B cell (primary cell): ENCODE measurements at regions not wholly inside any gene's neighbourhood (a gene's known extent, or its start where the extent isn't known, plus 50 kb on each side); places are given as distances from the start of the nearest gene placed in this dataset.

Experiments
- ATAC-seq: fragments of 200-7000 bp; cut with Tn5 transposase; one replicate; pipeline ENCODE4 v1.10.0; 2021; ENCODE audit warnings: low read depth, mild to moderate bottlenecking, moderate number of reproducible peaks, moderate library complexity
- CTCF ChIA-PET: fragments of 350-600 bp; sonication (Branson Sonifier 250); formaldehyde crosslinking; loops from one replicate; lab custom pipeline; 2021; ENCODE audit warnings: antibody characterized with exemption, inconsistent platforms; lab: Charles Lee
- POLR2A ChIA-PET: fragments of 350-600 bp; sonication (Branson Sonifier 250); formaldehyde crosslinking; loops from one replicate; lab custom pipeline; 2021; ENCODE audit warnings: antibody characterized with exemption; lab: Charles Lee
- DNase-seq: peaks from one replicate; pipeline ENCODE4 v3.0.0; 2013
- H2AFZ ChIP-seq: 2 replicates; pipeline ENCODE4 v1.6.1; 2012; ENCODE audit warnings: mild to moderate bottlenecking, low read depth, low read length; ENCODE audit not compliant: insufficient read depth, poor library complexity, severe bottlenecking
- H3K27ac ChIP-seq, 2 donors: 1 replicate in 1 of 2; 2 replicates in 1 of 2; pipeline ENCODE4 v1.5.1; 2012 to 2013; ENCODE audit warnings: low read length in 2 of 2, mild to moderate bottlenecking in 2 of 2, moderate library complexity in 1 of 2
- H3K27me3 ChIP-seq, 4 experiments: fragments of 200-600 bp in 1 of 4; sonication (generic) in 1 of 4; replicated peaks in 1 of 4; 1 replicate in 2 of 4; 2 replicates in 2 of 4; pipeline versions ENCODE4 v1.6.1 to v1.7.0; 2013 to 2016; ENCODE audit warnings: low read length in 3 of 4, mild to moderate bottlenecking in 2 of 4, mixed read lengths in 1 of 4, moderate library complexity in 1 of 4; ENCODE audit not compliant: insufficient read depth in 4 of 4, control insufficient read depth in 3 of 4; ENCODE audit errors: control extremely low read depth in 1 of 4
- H3K36me3 ChIP-seq, 2 experiments: replicated peaks in 1 of 2; 1 replicate in 1 of 2; 2 replicates in 1 of 2; pipeline versions ENCODE4 v1.6.1 to v1.7.1; 2013; ENCODE audit warnings: low read length in 1 of 2; ENCODE audit not compliant: insufficient read depth in 2 of 2, control insufficient read depth in 1 of 2; ENCODE audit errors: control extremely low read depth in 1 of 2, extremely low read depth in 1 of 2
- H3K4me1 ChIP-seq, 2 donors: fragments of 200-600 bp in 1 of 2; sonication (generic) in 1 of 2; 1 replicate in 1 of 2; 2 replicates in 1 of 2; pipeline versions ENCODE4 v1.5.1 to v1.6.1; 2013 to 2017; ENCODE audit warnings: low read length in 2 of 2; ENCODE audit not compliant: control insufficient read depth in 2 of 2, insufficient read depth in 2 of 2
- H3K4me2 ChIP-seq: replicated peaks from 2 replicates; pipeline ENCODE3; 2012; ENCODE audit warnings: mild to moderate bottlenecking, low read depth, low read length; ENCODE audit not compliant: poor library complexity, severe bottlenecking
- H3K4me3 ChIP-seq, 5 experiments: fragments of 200-600 bp in 1 of 5; sonication (generic) in 1 of 5; 1 replicate in 3 of 5; 2 replicates in 2 of 5; pipeline versions ENCODE4 v1.5.1 to v1.7.0; 2011 to 2016; ENCODE audit warnings: low read length in 4 of 5, mild to moderate bottlenecking in 4 of 5, low read depth in 2 of 5, control low read depth in 1 of 5, moderate library complexity in 1 of 5; ENCODE audit not compliant: insufficient read depth in 1 of 5; ENCODE audit errors: control extremely low read depth in 1 of 5, extremely low read depth in 1 of 5
- H3K79me2 ChIP-seq: fragments of 200-600 bp; sonication (generic); one replicate; pipeline ENCODE4 v1.6.0; 2016; ENCODE audit warnings: low read length; ENCODE audit not compliant: control insufficient read depth, insufficient read depth
- H3K9ac ChIP-seq: fragments of 200-600 bp; sonication (generic); 2 replicates; pipeline ENCODE4 v1.6.1; 2017; ENCODE audit warnings: mild to moderate bottlenecking, low read length, moderate library complexity
- H3K9me3 ChIP-seq, 3 donors: one replicate each; pipeline versions ENCODE4 v1.6.1 to v1.7.1; 2013; ENCODE audit warnings: low read length in 2 of 3; ENCODE audit not compliant: control insufficient read depth in 2 of 3, insufficient read depth in 1 of 3; ENCODE audit errors: control extremely low read depth in 1 of 3
- H4K20me1 ChIP-seq: 2 replicates; pipeline ENCODE4 v1.6.0; 2012; ENCODE audit warnings: mild to moderate bottlenecking, low read length; ENCODE audit not compliant: insufficient read depth, control insufficient read depth, poor library complexity, severe bottlenecking
- H3K27ac Mint-ChIP-seq: one replicate; pipeline ENCODE4 v1.8.0; 2021; ENCODE audit warnings: mixed read lengths
- H3K27me3 Mint-ChIP-seq: one replicate; pipeline ENCODE4 v1.8.0; 2021; ENCODE audit warnings: mixed read lengths
- H3K4me1 Mint-ChIP-seq: one replicate; pipeline ENCODE4 v1.8.0; 2021; ENCODE audit warnings: mixed read lengths
- H3K4me3 Mint-ChIP-seq: one replicate; pipeline ENCODE4 v1.8.0; 2021; ENCODE audit warnings: mixed read lengths
- H3K9me3 Mint-ChIP-seq: one replicate; pipeline ENCODE4 v1.8.0; 2022; ENCODE audit warnings: mixed read lengths; ENCODE audit not compliant: insufficient read depth
- EZH2 ChIP-seq: IDR thresholded peaks from 2 replicates; pipeline ENCODE4 v1.6.1; 2012; ENCODE audit warnings: borderline replicate concordance, low read depth, mild to moderate bottlenecking, moderate library complexity, low read length; ENCODE audit not compliant: insufficient read depth, poor library complexity, severe bottlenecking
- WGBS: methylation state at CpG from one replicate; pipeline ENCODE4 v1.1.5; 2013; ENCODE audit warnings: missing lambda C conversion rate; ENCODE audit not compliant: insufficient coverage; 5-methylcytosine and 5-hydroxymethylcytosine counted together
- intact Hi-C: fragments of 100-400 bp; cut with micrococcal nuclease; formaldehyde crosslinking; loops from one replicate; pipeline ENCODE4 v1.10.0; 2022
- TF ChIP-seq, protein P1 (sequence below): fragments of 200-600 bp; IDR thresholded peaks from one replicate; pipeline ENCODE4 v1.8.0; 2022; ENCODE audit warnings: antibody characterized with exemption, mild to moderate bottlenecking

- Histone ChIP-seq H3K36me3 (no peaks in the 10 kb centered on the region), H3K27me3 (no peaks in the 10 kb centered on the region), H3K4me3 (no peak overlapping the region), H3K27ac (no peak overlapping the region), H4K20me1 (no peaks in the 10 kb centered on the region), H3K4me2 (no peak overlapping the region), H3K4me1 (peaks cover 8 to 17% of the 10 kb centered on the region in 2 donors), H3K79me2 (no peaks in the 10 kb centered on the region), H3K9me3 (peaks cover 0 to 1% (median 0%) of the 10 kb centered on the region in 3 donors), H3K9ac (no peak overlapping the region), H2AFZ (no peak overlapping the region)
- no peak for DNase-seq
- Mint-ChIP-seq H3K4me3 (no peak overlapping the region), H3K4me1 (peaks cover 13% of the 10 kb centered on the region), H3K27me3 (no peaks in the 10 kb centered on the region), H3K27ac (no peak overlapping the region), H3K9me3 (peaks cover 15% of the 10 kb centered on the region)
- ChIA-PET POLR2A (no interaction called here), CTCF (no interaction called here)
- WGBS, result 100% methylated on average over 1 of the region's 4 CpGs
- no peak for ATAC-seq
- intact Hi-C loops, result no loop called here
- no peak for TF ChIP-seq EZH2
- TF ChIP-seq, protein P1, sequence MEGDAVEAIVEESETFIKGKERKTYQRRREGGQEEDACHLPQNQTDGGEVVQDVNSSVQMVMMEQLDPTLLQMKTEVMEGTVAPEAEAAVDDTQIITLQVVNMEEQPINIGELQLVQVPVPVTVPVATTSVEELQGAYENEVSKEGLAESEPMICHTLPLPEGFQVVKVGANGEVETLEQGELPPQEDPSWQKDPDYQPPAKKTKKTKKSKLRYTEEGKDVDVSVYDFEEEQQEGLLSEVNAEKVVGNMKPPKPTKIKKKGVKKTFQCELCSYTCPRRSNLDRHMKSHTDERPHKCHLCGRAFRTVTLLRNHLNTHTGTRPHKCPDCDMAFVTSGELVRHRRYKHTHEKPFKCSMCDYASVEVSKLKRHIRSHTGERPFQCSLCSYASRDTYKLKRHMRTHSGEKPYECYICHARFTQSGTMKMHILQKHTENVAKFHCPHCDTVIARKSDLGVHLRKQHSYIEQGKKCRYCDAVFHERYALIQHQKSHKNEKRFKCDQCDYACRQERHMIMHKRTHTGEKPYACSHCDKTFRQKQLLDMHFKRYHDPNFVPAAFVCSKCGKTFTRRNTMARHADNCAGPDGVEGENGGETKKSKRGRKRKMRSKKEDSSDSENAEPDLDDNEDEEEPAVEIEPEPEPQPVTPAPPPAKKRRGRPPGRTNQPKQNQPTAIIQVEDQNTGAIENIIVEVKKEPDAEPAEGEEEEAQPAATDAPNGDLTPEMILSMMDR, result no peak
These were observed 240.1 kb upstream of the SUCLG2 start for GRCh38 chr3:67894510-67894909.

DNA sequence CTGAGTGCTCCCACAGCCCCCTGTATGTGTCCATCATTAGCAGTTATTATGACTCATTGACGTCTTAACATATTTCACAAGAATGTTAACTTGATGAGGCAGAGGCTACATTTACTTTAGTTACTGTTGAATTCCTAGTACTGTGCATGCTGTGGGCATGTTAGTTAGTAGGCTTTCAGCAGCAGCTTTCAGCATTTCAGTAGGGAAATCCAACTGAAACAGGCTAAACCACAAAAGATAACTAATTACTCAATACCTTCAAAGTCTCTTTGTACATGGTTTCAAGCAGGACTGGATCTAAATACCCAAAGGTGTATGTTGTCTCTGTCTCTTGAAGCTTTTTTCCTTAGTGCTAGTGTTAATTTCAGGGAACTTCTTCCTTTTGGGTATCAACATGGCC, 229.9 kb upstream of the SUCLG2 start:
- Histone ChIP-seq H3K4me3 (no peak overlapping the region), H3K36me3 (no peaks in the 10 kb centered on the region), H2AFZ (no peak overlapping the region), H3K4me2 (no peak overlapping the region), H3K9me3 (peaks cover 0 to 9% (median 0%) of the 10 kb centered on the region in 3 donors), H3K27me3 (no peaks in the 10 kb centered on the region), H3K4me1 (no peaks in the 10 kb centered on the region), H3K79me2 (no peaks in the 10 kb centered on the region), H3K9ac (no peak overlapping the region), H4K20me1 (no peaks in the 10 kb centered on the region), H3K27ac (no peak overlapping the region)
- no peaks in the 10 kb centered on the region for H3K4me1 Mint-ChIP-seq
- ChIA-PET CTCF (no interaction called here), POLR2A (no interaction called here)
- DNase-seq (no peak), ATAC-seq (no peak)
- peaks cover 3% of the 10 kb centered on the region for H3K27me3 Mint-ChIP-seq
- no peak overlapping the region for H3K27ac Mint-ChIP-seq
- H3K4me3 Mint-ChIP-seq, result no peak overlapping the region
- no peaks in the 10 kb centered on the region for H3K9me3 Mint-ChIP-seq
- whole genome bisulfite sequencing, result no CpG with 5 or more reads among the region's 1 CpG
- intact Hi-C loops, result no loop called here
- no peak for TF ChIP-seq EZH2
- TF ChIP-seq, protein P1, result no peak
